Mucosa of descending colon (tissue), 3 donors: ENCODE measurements at regions not wholly inside any gene's neighbourhood (a gene's known extent, or its start where the extent isn't known, plus 50 kb on each side); places are given as distances from the start of the nearest gene placed in this dataset.

Source experiments
- ATAC-seq: fragments of 200-7000 bp; cut with Tn5 transposase; one replicate; pipeline ENCODE4 v1.9.1; 2020; ENCODE audit warnings: mild to moderate bottlenecking, moderate library complexity
- DNase-seq, 3 donors: peaks; one replicate each; pipeline ENCODE4 v3.0.0-alpha.2; 2020
- H3K36me3 ChIP-seq: fragments of 200-600 bp; one replicate; pipeline ENCODE4 v1.8.0; 2021; ENCODE audit warnings: low read depth, mild to moderate bottlenecking
- H3K4me1 ChIP-seq: fragments of 200-600 bp; one replicate; pipeline ENCODE4 v1.8.0; 2021; ENCODE audit warnings: low read depth, mild to moderate bottlenecking
- H3K4me3 ChIP-seq: fragments of 200-600 bp; one replicate; pipeline ENCODE4 v1.8.0; 2021; ENCODE audit warnings: mild to moderate bottlenecking
- H3K9me3 ChIP-seq: fragments of 200-600 bp; one replicate; pipeline ENCODE4 v1.8.0; 2021; ENCODE audit warnings: mild to moderate bottlenecking
- intact Hi-C, 2 donors: fragments of 100-400 bp; cut with DNase I in 1 of 2; cut with micrococcal nuclease in 1 of 2; formaldehyde crosslinking; loops; one replicate each; pipeline versions ENCODE4 v1.11.0 to v1.11.1; 2022; cut with DNase I, micrococcal nuclease
- TF ChIP-seq, protein P1 (sequence below): fragments of 200-600 bp; IDR thresholded peaks from one replicate; pipeline ENCODE4 v1.8.0; 2022; ENCODE audit warnings: antibody characterized with exemption, mild to moderate bottlenecking
- donor health status: DM: no; HTN: no; CAD: no; lungs with moderate emphysema.
- donor health status: DM: no; HTN: no; CAD: no.
- donor health status: DM: no; HTN: yes; CAD: no.

DNA sequence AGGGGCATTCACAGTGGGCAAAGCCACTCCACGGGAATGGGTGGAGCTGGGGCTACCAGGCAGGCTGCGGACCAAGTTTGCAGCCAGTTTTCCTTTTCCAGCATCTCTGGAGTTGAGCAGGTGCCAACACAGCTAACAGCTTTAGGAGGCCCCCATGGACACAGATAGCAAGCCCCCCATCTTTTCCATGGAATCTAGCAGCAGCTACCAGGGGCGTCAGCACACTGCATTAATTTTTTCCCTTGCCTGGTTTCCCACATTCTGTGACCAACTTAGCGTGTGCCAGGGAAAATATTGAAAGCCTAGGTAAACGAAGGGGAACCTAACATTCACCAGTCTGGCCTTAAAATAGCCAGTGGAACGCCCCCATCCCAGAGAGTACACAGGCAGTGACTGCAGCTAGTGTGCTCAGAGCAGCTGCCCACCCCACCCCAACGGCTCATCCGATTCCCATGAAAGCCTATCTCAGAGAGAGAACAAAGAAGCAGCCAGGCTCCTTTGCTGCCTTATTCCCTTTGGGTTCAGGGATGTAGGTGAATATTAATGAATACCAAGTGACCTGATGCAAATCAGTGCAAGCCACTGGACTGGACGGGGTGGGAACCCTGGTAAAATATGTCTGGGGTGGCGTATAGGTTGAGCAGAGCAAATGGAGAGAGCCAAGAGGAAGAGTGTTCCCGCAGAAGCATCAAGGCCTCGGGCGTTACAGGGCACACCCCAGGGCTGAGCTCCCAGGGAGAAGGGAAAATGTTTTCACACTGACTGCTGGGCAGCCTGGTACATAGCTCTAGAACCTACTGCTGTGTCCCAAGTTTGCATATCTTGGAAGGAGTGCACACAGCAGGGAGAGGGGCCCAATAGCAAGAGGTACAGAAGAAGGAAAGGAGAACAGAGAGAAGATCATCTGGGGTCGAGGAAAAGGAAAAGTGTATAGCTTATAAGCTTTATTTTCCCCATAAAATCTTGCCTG lies 73.9 kb upstream of the SOX9 start:
- Histone ChIP-seq H3K36me3 (no peaks in the 10 kb centered on the region), H3K9me3 (no peaks in the 10 kb centered on the region), H3K4me3 (no peak overlapping the region), H3K4me1 (no peaks in the 10 kb centered on the region)
- intact Hi-C loops = no loop called here
- no peak for ATAC-seq
- no peak for DNase-seq
- TF ChIP-seq, protein P1, sequence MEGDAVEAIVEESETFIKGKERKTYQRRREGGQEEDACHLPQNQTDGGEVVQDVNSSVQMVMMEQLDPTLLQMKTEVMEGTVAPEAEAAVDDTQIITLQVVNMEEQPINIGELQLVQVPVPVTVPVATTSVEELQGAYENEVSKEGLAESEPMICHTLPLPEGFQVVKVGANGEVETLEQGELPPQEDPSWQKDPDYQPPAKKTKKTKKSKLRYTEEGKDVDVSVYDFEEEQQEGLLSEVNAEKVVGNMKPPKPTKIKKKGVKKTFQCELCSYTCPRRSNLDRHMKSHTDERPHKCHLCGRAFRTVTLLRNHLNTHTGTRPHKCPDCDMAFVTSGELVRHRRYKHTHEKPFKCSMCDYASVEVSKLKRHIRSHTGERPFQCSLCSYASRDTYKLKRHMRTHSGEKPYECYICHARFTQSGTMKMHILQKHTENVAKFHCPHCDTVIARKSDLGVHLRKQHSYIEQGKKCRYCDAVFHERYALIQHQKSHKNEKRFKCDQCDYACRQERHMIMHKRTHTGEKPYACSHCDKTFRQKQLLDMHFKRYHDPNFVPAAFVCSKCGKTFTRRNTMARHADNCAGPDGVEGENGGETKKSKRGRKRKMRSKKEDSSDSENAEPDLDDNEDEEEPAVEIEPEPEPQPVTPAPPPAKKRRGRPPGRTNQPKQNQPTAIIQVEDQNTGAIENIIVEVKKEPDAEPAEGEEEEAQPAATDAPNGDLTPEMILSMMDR = no peak

DNA sequence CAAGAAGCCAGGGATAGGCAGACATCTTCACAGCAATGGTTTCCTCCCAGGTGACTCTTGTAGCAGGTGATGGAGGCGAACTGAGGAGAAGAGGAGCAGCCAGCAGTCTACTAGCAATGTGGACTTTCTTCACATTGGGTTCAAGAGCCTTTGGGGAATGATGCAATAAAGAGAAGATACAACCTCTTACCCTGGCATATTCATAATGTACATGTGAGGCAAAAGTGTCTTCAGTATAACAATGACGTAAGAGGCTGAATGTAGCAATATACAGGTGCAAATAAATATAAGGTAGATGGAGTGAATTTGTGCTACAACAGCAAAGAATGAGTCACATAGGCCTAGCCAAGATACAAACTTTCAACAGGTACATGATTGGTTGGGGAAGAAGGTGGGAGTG lies 70.9 kb upstream of the SOX9 start:
- Histone ChIP-seq H3K4me1 (no peaks in the 10 kb centered on the region), H3K9me3 (no peaks in the 10 kb centered on the region), H3K4me3 (no peak overlapping the region), H3K36me3 (no peaks in the 10 kb centered on the region)
- DNase-seq (no peak), ATAC-seq (no peak)
- intact Hi-C loops = no loop called here
- TF ChIP-seq, protein P1 = no peak

DNA sequence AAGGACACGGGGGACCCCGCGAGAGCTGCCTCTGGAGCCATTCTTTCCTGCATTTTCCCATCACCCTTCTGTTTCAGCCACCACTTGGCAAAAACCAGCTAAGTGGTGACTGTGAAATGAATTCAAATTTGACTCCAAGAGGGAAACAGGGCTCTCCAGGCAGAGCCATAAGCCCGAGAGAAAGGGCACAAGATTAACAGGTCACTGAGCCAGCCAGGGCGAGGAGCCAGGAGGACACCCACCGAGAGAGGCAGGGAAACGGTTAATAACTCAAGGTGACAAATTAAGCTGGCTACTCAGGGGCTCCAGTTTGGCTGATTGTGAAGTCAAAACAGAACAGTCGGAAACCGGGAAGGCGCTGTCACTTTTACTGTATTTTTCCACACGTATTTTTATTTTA lies 67.8 kb upstream of the SOX9 start:
- Histone ChIP-seq H3K36me3 (no peaks in the 10 kb centered on the region), H3K4me1 (no peaks in the 10 kb centered on the region), H3K9me3 (no peaks in the 10 kb centered on the region), H3K4me3 (no peak overlapping the region)
- DNase-seq = no peak
- TF ChIP-seq, protein P1 = no peak
- intact Hi-C loops = no loop called here
- ATAC-seq = no peak

DNA sequence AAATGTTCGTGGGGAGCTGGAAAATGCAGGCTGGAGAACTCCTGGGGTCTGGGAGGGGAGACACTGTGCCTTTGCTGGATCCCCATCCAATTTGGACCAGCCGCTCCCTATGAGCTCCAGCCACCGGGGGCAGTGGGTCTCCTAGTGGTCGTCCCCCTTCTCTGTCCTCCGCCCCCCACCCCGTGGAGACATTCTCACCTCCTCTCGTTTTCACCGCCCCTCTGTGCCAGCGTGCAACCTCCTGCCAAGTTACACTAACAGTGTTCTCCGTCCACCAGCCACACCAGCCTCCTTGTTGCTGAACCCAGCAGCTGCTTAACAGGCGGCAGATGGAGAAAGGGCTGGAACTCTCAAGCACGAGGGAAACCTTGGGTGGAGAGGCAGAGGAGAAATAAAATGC lies 67.4 kb upstream of the SOX9 start:
- TF ChIP-seq, protein P1 = no peak
- no peak for DNase-seq
- H3K4me3 ChIP-seq = no peak overlapping the region
- ATAC-seq = no peak
- intact Hi-C loops = no loop called here
- H3K4me1 ChIP-seq = no peaks in the 10 kb centered on the region
- no peaks in the 10 kb centered on the region for H3K36me3 ChIP-seq
- H3K9me3 ChIP-seq = no peaks in the 10 kb centered on the region

DNA sequence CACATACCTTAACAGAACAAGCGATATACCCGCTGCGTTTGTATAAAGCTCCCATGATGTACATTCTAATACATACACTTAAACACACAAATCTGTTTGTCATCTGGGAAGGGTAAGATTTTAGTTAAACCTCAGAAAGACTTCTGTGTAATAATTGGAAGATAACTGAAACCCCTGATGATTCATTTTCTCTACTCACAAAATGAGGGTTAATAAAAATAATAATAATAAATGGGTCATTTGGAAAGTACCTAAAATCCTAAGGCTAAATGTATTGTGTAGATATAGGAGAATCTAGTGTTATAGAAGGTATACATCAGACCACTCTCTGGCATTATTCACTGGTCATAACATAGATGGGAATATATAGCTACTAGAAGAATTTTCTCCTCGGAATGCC lies 64.7 kb upstream of the SOX9 start:
- TF ChIP-seq, protein P1 = no peak
- intact Hi-C loops = no loop called here
- H3K9me3 ChIP-seq = no peaks in the 10 kb centered on the region
- H3K36me3 ChIP-seq = no peaks in the 10 kb centered on the region
- DNase-seq (no peak), ATAC-seq (no peak)
- no peaks in the 10 kb centered on the region for H3K4me1 ChIP-seq
- H3K4me3 ChIP-seq = no peak overlapping the region
